PC-3 (cell line): ENCODE measurements at regions not wholly inside any gene's neighbourhood (a gene's known extent, or its start where the extent isn't known, plus 50 kb on each side); places are given as distances from the start of the nearest gene placed in this dataset.
A peak's percentile ranks its signal among the peaks of the same experiment; 100 is the strongest.

ENCODE experiments used
- ATAC-seq: fragments of 200-7000 bp; cut with Tn5 transposase; 2 replicates; pipeline ENCODE4 v1.9.1; 2020; ENCODE audit warnings: mild to moderate bottlenecking, moderate library complexity
- BruUV-seq: library from RNA; stranded (reverse); fragments of 400-500 nt; replicated peaks from 2 replicates; lab custom pipeline; 2021; lab: Mats Ljungman, UMichigan
- CTCF ChIA-PET: fragments of 300-600 bp; sonication (Branson Sonifier 250); formaldehyde crosslinking; loops from one replicate; lab custom pipeline; 2022; ENCODE audit warnings: antibody characterized with exemption; lab: Charles Lee
- POLR2A ChIA-PET: fragments of 300-600 bp; sonication (Branson Sonifier 250); formaldehyde crosslinking; loops from one replicate; lab custom pipeline; 2022; ENCODE audit warnings: antibody characterized with exemption; ENCODE audit not compliant: unreplicated experiment; lab: Charles Lee
- DNase-seq: peaks from one replicate; pipeline ENCODE4 v3.0.0-alpha.2; 2015
- H2AFZ ChIP-seq: fragments of 300-600 bp; sonication (generic); 2 replicates; pipeline ENCODE4 v1.6.0; 2016; ENCODE audit warnings: antibody characterized with exemption, low read length
- H3F3A ChIP-seq: fragments of 300-600 bp; sonication (generic); one replicate; pipeline ENCODE4 v1.6.0; 2017; ENCODE audit warnings: antibody characterized with exemption, low read length, control low read depth, mild to moderate bottlenecking; ENCODE audit not compliant: unreplicated experiment
- H3K27ac ChIP-seq: fragments of 300-600 bp; sonication (generic); 2 replicates; pipeline ENCODE4 v1.5.1; 2016; ENCODE audit warnings: mild to moderate bottlenecking, low read length
- H3K27me3 ChIP-seq: fragments of 300-600 bp; sonication (generic); 2 replicates; pipeline ENCODE4 v1.6.1; 2016; ENCODE audit warnings: low read length, mixed read lengths
- H3K36me3 ChIP-seq: fragments of 300-600 bp; sonication (generic); 2 replicates; pipeline ENCODE4 v1.6.1; 2016; ENCODE audit warnings: low read depth, mixed run types, low read length, mixed read lengths
- H3K4me1 ChIP-seq: fragments of 300-600 bp; sonication (generic); 2 replicates; pipeline ENCODE4 v1.5.1; 2016; ENCODE audit warnings: low read length; ENCODE audit not compliant: insufficient read depth
- H3K4me2 ChIP-seq: fragments of 300-600 bp; sonication (generic); 2 replicates; pipeline ENCODE4 v1.6.0; 2016; ENCODE audit warnings: low read length
- H3K4me3 ChIP-seq: fragments of 300-600 bp; sonication (generic); 2 replicates; pipeline ENCODE4 v1.5.1; 2016; ENCODE audit warnings: mild to moderate bottlenecking, low read length, mixed read lengths
- H3K79me2 ChIP-seq: fragments of 300-600 bp; sonication (generic); 2 replicates; pipeline ENCODE4 v1.6.1; 2017; ENCODE audit warnings: low read length, mixed read lengths
- H3K9ac ChIP-seq: fragments of 300-600 bp; sonication (generic); 2 replicates; pipeline ENCODE4 v1.6.0; 2016; ENCODE audit warnings: mild to moderate bottlenecking, low read length
- H3K9me2 ChIP-seq: fragments of 300-600 bp; sonication (generic); replicated peaks from 2 replicates; pipeline ENCODE4 v1.6.1; 2016; ENCODE audit warnings: mixed run types, low read length, mixed read lengths
- H3K9me3 ChIP-seq: fragments of 300-600 bp; sonication (generic); 2 replicates; pipeline ENCODE4 v1.6.1; 2016; ENCODE audit warnings: low read length, mixed read lengths
- H4K20me1 ChIP-seq: fragments of 300-600 bp; sonication (generic); 2 replicates; pipeline ENCODE4 v1.6.1; 2016; ENCODE audit warnings: low read length, mixed read lengths
- CTCF ChIP-seq: fragments of 300-600 bp; sonication (generic); conservative IDR thresholded peaks from 2 replicates; pipeline ENCODE4 v1.5.1; 2017; ENCODE audit warnings: antibody characterized with exemption, low read depth, mild to moderate bottlenecking, low read length
- EZH2 ChIP-seq: fragments of 300-600 bp; sonication (generic); IDR thresholded peaks from one replicate; pipeline ENCODE4 v1.6.1; 2017; ENCODE audit warnings: antibody characterized with exemption, mild to moderate bottlenecking, low read length; ENCODE audit not compliant: unreplicated experiment
- EZH2phosphoT487 ChIP-seq: fragments of 300-600 bp; sonication (generic); IDR thresholded peaks from 2 replicates; pipeline ENCODE4 v1.6.1; 2018; ENCODE audit warnings: mild to moderate bottlenecking, antibody characterized with exemption, low read length, borderline replicate concordance
- intact Hi-C: fragments of 100-400 bp; cut with micrococcal nuclease; formaldehyde crosslinking; loops from 2 replicates; pipeline ENCODE4 v1.9.0; 2023

GRCh38 chr15:37691911-37692310, 242.5 kb upstream of the TMCO5A start:
- H3K27ac ChIP-seq = no peak overlapping the region

GRCh38 chr15:37693926-37694325, 240.5 kb upstream of the TMCO5A start:
- Histone ChIP-seq H3K27ac (no peak overlapping the region), H2AFZ (no peak overlapping the region), H3K79me2 (no peaks in the 10 kb centered on the region), H3F3A (no peaks in the 10 kb centered on the region), H3K27me3 (peaks cover 77% of the 10 kb centered on the region), H3K4me1 (no peaks in the 10 kb centered on the region), H3K36me3 (no peaks in the 10 kb centered on the region), H3K4me2 (no peak overlapping the region), H3K9me3 (no peaks in the 10 kb centered on the region), H3K9ac (no peak overlapping the region), H3K4me3 (no peak overlapping the region), H4K20me1 (no peaks in the 10 kb centered on the region), H3K9me2 (no peaks in the 10 kb centered on the region)
- BruUV-seq = no TSS peak
- DNase-seq (no peak), ATAC-seq (no peak)
- CTCF ChIA-PET = interaction anchor here (0.6 kb wide), 1 partner anchor 199 kb away, joined by 4 read pairs; no protein-coding TSS in a partner anchor
- POLR2A ChIA-PET = no interaction called here
- intact Hi-C loops = loop anchor here (5.0 kb wide), 1 partner anchor 183 kb away; no protein-coding TSS in a partner anchor
- no peak for TF ChIP-seq EZH2phosphoT487
- TF ChIP-seq CTCF = no peak
- TF ChIP-seq EZH2 = no peak

More at GRCh38 chr15:37691911-37692310, 242.5 kb upstream of the TMCO5A start:
- ChIA-PET POLR2A (no interaction called here), CTCF (no interaction called here)
- DNase-seq (peak; percentile 29), ATAC-seq (no peak)
- Histone ChIP-seq H3F3A (no peaks in the 10 kb centered on the region), H3K4me3 (no peak overlapping the region), H3K9me2 (no peaks in the 10 kb centered on the region), H3K79me2 (no peaks in the 10 kb centered on the region), H4K20me1 (no peaks in the 10 kb centered on the region), H3K4me2 (no peak overlapping the region), H2AFZ (no peak overlapping the region), H3K9me3 (no peaks in the 10 kb centered on the region), H3K9ac (no peak overlapping the region), H3K4me1 (no peaks in the 10 kb centered on the region), H3K36me3 (no peaks in the 10 kb centered on the region), H3K27me3 (peaks cover 77% of the 10 kb centered on the region)
- no peak for TF ChIP-seq EZH2phosphoT487
- TF ChIP-seq EZH2 = no peak
- no peak for TF ChIP-seq CTCF
- BruUV-seq = no TSS peak
- intact Hi-C loops = loop anchor here (5.0 kb wide), 1 partner anchor 185 kb away; no protein-coding TSS in a partner anchor

GRCh38 chr15:37695719-37696118, 238.7 kb upstream of the TMCO5A start:
- POLR2A ChIA-PET = no interaction called here
- no peak overlapping the region for H3K27ac ChIP-seq

More at GRCh38 chr15:37695719-37696118, 238.7 kb upstream of the TMCO5A start:
- Histone ChIP-seq H3F3A (no peaks in the 10 kb centered on the region), H3K9me3 (no peaks in the 10 kb centered on the region), H3K36me3 (no peaks in the 10 kb centered on the region), H3K9me2 (no peaks in the 10 kb centered on the region), H3K4me1 (no peaks in the 10 kb centered on the region), H3K79me2 (no peaks in the 10 kb centered on the region), H3K9ac (no peak overlapping the region), H2AFZ (no peak overlapping the region), H3K4me3 (no peak overlapping the region), H3K27me3 (peaks cover 63% of the 10 kb centered on the region), H4K20me1 (no peaks in the 10 kb centered on the region), H3K4me2 (no peak overlapping the region)
- DNase-seq = no peak
- TF ChIP-seq EZH2 (no peak), CTCF (no peak), EZH2phosphoT487 (no peak)
- no TSS peak for BruUV-seq
- CTCF ChIA-PET = no interaction called here
- ATAC-seq = no peak
- intact Hi-C loops = no loop called here
